HEK293 (cell line): ENCODE measurements at regions not wholly inside any gene's neighbourhood (a gene's known extent, or its start where the extent isn't known, plus 50 kb on each side); places are given as distances from the start of the nearest gene placed in this dataset.

Experiments used
- CTCF ChIA-PET: fragments of 350-600 bp; formaldehyde crosslinking; extraction: SDS; loops from one replicate; lab custom pipeline; 2021; ENCODE audit warnings: antibody characterized with exemption; lab: Yijun Ruan, JAX
- POLR2A ChIA-PET: fragments of 300-600 bp; formaldehyde crosslinking; extraction: SDS; loops from one replicate; lab custom pipeline; 2020; ENCODE audit warnings: antibody characterized with exemption, inconsistent platforms; lab: Yijun Ruan, JAX
- H3K27ac ChIP-seq: fragments of 200-500 bp; sonication (Bioruptor generic); 2 replicates; pipeline ENCODE4 v1.5.1; 2014; ENCODE audit warnings: low read depth, low read length, control low read depth, inconsistent platforms; ENCODE audit errors: extremely low read depth
- H3K36me3 ChIP-seq, 2 experiments: fragments of 200-500 bp in 1 of 2; sonication (Bioruptor generic) in 1 of 2; 1 replicate in 1 of 2; 2 replicates in 1 of 2; pipeline ENCODE4 v1.5.1; 2014 to 2017; ENCODE audit warnings: inconsistent platforms in 2 of 2, low read length in 2 of 2; ENCODE audit not compliant: control insufficient read depth in 2 of 2, insufficient read depth in 1 of 2
- H3K4me1 ChIP-seq: fragments of 200-500 bp; sonication (Bioruptor generic); 2 replicates; pipeline ENCODE4 v1.5.1; 2014; ENCODE audit warnings: mild to moderate bottlenecking, low read length, inconsistent platforms; ENCODE audit not compliant: control insufficient read depth, insufficient read depth
- H3K4me3 ChIP-seq: 2 replicates; pipeline ENCODE4 v1.5.1; 2011; ENCODE audit warnings: low read depth, mild to moderate bottlenecking, control low read depth, low read length, moderate library complexity
- H3K9me3 ChIP-seq: fragments of 200-500 bp; sonication (Bioruptor generic); 2 replicates; pipeline ENCODE4 v1.5.1; 2014; ENCODE audit warnings: low read depth, low read length, inconsistent platforms; ENCODE audit not compliant: control insufficient read depth, insufficient read depth
- CTCF ChIP-seq: fragments of 450-650 bp; formaldehyde crosslinking; IDR thresholded peaks from 2 replicates; pipeline ENCODE4 v1.5.1; 2016; ENCODE audit warnings: missing biosample characterization, missing genetic modification characterization
- IKZF3 ChIP-seq: fragments of 450-650 bp; IDR thresholded peaks from 2 replicates; pipeline ENCODE4 v1.5.0; 2018; ENCODE audit warnings: missing biosample characterization, mild to moderate bottlenecking, missing genetic modification characterization, moderate library complexity
- MYNN ChIP-seq: fragments of 450-650 bp; formaldehyde crosslinking; IDR thresholded peaks from 2 replicates; pipeline ENCODE4 v1.5.1; 2016; ENCODE audit warnings: missing biosample characterization, missing genetic modification characterization, borderline replicate concordance
- PRDM6 ChIP-seq: fragments of 450-650 bp; formaldehyde crosslinking; IDR thresholded peaks from 2 replicates; pipeline ENCODE4 v1.5.1; 2017; ENCODE audit warnings: missing biosample characterization, missing genetic modification characterization
- ZBTB1 ChIP-seq: fragments of 450-650 bp; formaldehyde crosslinking; IDR thresholded peaks from 2 replicates; pipeline ENCODE4 v1.5.1; 2016; ENCODE audit warnings: missing biosample characterization, missing genetic modification characterization
- ZBTB10 ChIP-seq: fragments of 450-650 bp; formaldehyde crosslinking; IDR thresholded peaks from 2 replicates; pipeline ENCODE4 v1.5.1; 2016; ENCODE audit warnings: missing biosample characterization, missing genetic modification characterization
- ZBTB8A ChIP-seq: fragments of 450-650 bp; formaldehyde crosslinking; IDR thresholded peaks from 2 replicates; pipeline ENCODE4 v1.5.1; 2016; ENCODE audit warnings: missing biosample characterization, missing genetic modification characterization
- ZEB2 ChIP-seq: fragments of 450-650 bp; formaldehyde crosslinking; IDR thresholded peaks from 2 replicates; pipeline ENCODE4 v1.5.1; 2016; ENCODE audit warnings: missing biosample characterization, missing genetic modification characterization
- ZNF202 ChIP-seq: fragments of 450-650 bp; formaldehyde crosslinking; IDR thresholded peaks from 2 replicates; pipeline ENCODE4 v1.5.1; 2016; ENCODE audit warnings: missing biosample characterization, missing genetic modification characterization, borderline replicate concordance
- ZNF221 ChIP-seq: fragments of 450-650 bp; formaldehyde crosslinking; IDR thresholded peaks from 2 replicates; pipeline ENCODE4 v1.5.1; 2017; ENCODE audit warnings: missing biosample characterization, missing genetic modification characterization, borderline replicate concordance
- ZNF394 ChIP-seq: fragments of 450-650 bp; formaldehyde crosslinking; IDR thresholded peaks from 2 replicates; pipeline ENCODE4 v1.5.1; 2016; ENCODE audit warnings: missing biosample characterization, missing genetic modification characterization, mild to moderate bottlenecking, moderate library complexity, borderline replicate concordance
- ZNF416 ChIP-seq: fragments of 450-650 bp; formaldehyde crosslinking; IDR thresholded peaks from 2 replicates; pipeline ENCODE4 v1.5.1; 2016; ENCODE audit warnings: missing biosample characterization, missing genetic modification characterization
- ZNF518A ChIP-seq: fragments of 450-650 bp; formaldehyde crosslinking; conservative IDR thresholded peaks from 2 replicates; pipeline ENCODE4 v1.5.1; 2016; ENCODE audit warnings: low read depth, missing biosample characterization, missing genetic modification characterization
- ZNF621 ChIP-seq: fragments of 450-650 bp; formaldehyde crosslinking; IDR thresholded peaks from 2 replicates; pipeline ENCODE4 v1.5.1; 2017; ENCODE audit warnings: missing biosample characterization, missing genetic modification characterization
- ZNF629 ChIP-seq: fragments of 450-650 bp; formaldehyde crosslinking; IDR thresholded peaks from 2 replicates; pipeline ENCODE4 v1.5.1; 2017; ENCODE audit warnings: missing biosample characterization, missing genetic modification characterization
- ZNF660 ChIP-seq: fragments of 450-650 bp; IDR thresholded peaks from 2 replicates; pipeline ENCODE4 v1.5.1; 2018; ENCODE audit warnings: missing biosample characterization, mild to moderate bottlenecking, missing genetic modification characterization
- ZNF664 ChIP-seq: fragments of 450-650 bp; formaldehyde crosslinking; IDR thresholded peaks from 2 replicates; pipeline ENCODE4 v1.5.1; 2016; ENCODE audit warnings: missing biosample characterization, missing genetic modification characterization

GRCh38 chr7:79713276-79713675, 259.8 kb upstream of the MAGI2 start:
- no peak overlapping the region for H3K4me3 ChIP-seq
- no peaks in the 10 kb centered on the region for H3K4me1 ChIP-seq
- H3K36me3 ChIP-seq: no peaks in the 10 kb centered on the region
- no peaks in the 10 kb centered on the region for H3K9me3 ChIP-seq
- ChIA-PET POLR2A (no interaction called here), CTCF (no interaction called here)
- H3K27ac ChIP-seq: no peak overlapping the region
- TF ChIP-seq ZNF664 (tag by site-specific recombination) (no peak), ZNF660 (no peak), ZNF202 (tag by site-specific recombination) (no peak), ZNF621 (no peak), IKZF3 (tag by site-specific recombination) (no peak), ZBTB1 (tag by site-specific recombination) (no peak), ZNF629 (no peak), PRDM6 (tag by site-specific recombination) (no peak), ZNF416 (tag by site-specific recombination) (no peak), ZNF221 (tag by site-specific recombination) (no peak), ZNF518A (tag by site-specific recombination) (no peak), ZBTB8A (no peak), ZNF394 (tag by site-specific recombination) (no peak), MYNN (tag by site-specific recombination) (no peak), CTCF (tag by site-specific recombination) (no peak), ZBTB10 (no peak), ZEB2 (tag by site-specific recombination) (no peak)
- TF ChIP-seq, all 188 proteins: peak for 0
